HEK293 (cell line): ENCODE measurements at regions not wholly inside any gene's neighbourhood (a gene's known extent, or its start where the extent isn't known, plus 50 kb on each side); places are given as distances from the start of the nearest gene placed in this dataset.

Experiments used
- CTCF ChIA-PET: fragments of 350-600 bp; formaldehyde crosslinking; extraction: SDS; loops from one replicate; lab custom pipeline; 2021; ENCODE audit warnings: antibody characterized with exemption; lab: Yijun Ruan, JAX
- POLR2A ChIA-PET: fragments of 300-600 bp; formaldehyde crosslinking; extraction: SDS; loops from one replicate; lab custom pipeline; 2020; ENCODE audit warnings: antibody characterized with exemption, inconsistent platforms; lab: Yijun Ruan, JAX
- H3K27ac ChIP-seq: fragments of 200-500 bp; sonication (Bioruptor generic); 2 replicates; pipeline ENCODE4 v1.5.1; 2014; ENCODE audit warnings: low read depth, low read length, control low read depth, inconsistent platforms; ENCODE audit errors: extremely low read depth
- H3K36me3 ChIP-seq, 2 experiments: fragments of 200-500 bp in 1 of 2; sonication (Bioruptor generic) in 1 of 2; 1 replicate in 1 of 2; 2 replicates in 1 of 2; pipeline ENCODE4 v1.5.1; 2014 to 2017; ENCODE audit warnings: inconsistent platforms in 2 of 2, low read length in 2 of 2; ENCODE audit not compliant: control insufficient read depth in 2 of 2, insufficient read depth in 1 of 2
- H3K4me1 ChIP-seq: fragments of 200-500 bp; sonication (Bioruptor generic); 2 replicates; pipeline ENCODE4 v1.5.1; 2014; ENCODE audit warnings: mild to moderate bottlenecking, low read length, inconsistent platforms; ENCODE audit not compliant: control insufficient read depth, insufficient read depth
- H3K4me3 ChIP-seq: 2 replicates; pipeline ENCODE4 v1.5.1; 2011; ENCODE audit warnings: low read depth, mild to moderate bottlenecking, control low read depth, low read length, moderate library complexity
- H3K9me3 ChIP-seq: fragments of 200-500 bp; sonication (Bioruptor generic); 2 replicates; pipeline ENCODE4 v1.5.1; 2014; ENCODE audit warnings: low read depth, low read length, inconsistent platforms; ENCODE audit not compliant: control insufficient read depth, insufficient read depth
- GLIS1 ChIP-seq: fragments of 450-650 bp; formaldehyde crosslinking; IDR thresholded peaks from 2 replicates; pipeline ENCODE4 v1.5.1; 2016; ENCODE audit warnings: missing biosample characterization, missing genetic modification characterization
- KLF1 ChIP-seq: fragments of 450-650 bp; formaldehyde crosslinking; IDR thresholded peaks from 2 replicates; pipeline ENCODE4 v1.5.1; 2016; ENCODE audit warnings: missing biosample characterization, missing genetic modification characterization
- MEIS1 ChIP-seq: sonication (generic); formaldehyde crosslinking; IDR thresholded peaks from 2 replicates; pipeline ENCODE4 v1.8.1; 2022; ENCODE audit warnings: missing genetic modification reagents, mild to moderate bottlenecking, borderline replicate concordance
- OSR2 ChIP-seq: fragments of 450-650 bp; formaldehyde crosslinking; IDR thresholded peaks from 2 replicates; pipeline ENCODE4 v1.5.1; 2016; ENCODE audit warnings: missing biosample characterization, missing genetic modification characterization
- REPIN1 ChIP-seq: fragments of 450-650 bp; formaldehyde crosslinking; IDR thresholded peaks from 2 replicates; pipeline ENCODE4 v1.5.1; 2017; ENCODE audit warnings: missing biosample characterization, missing genetic modification characterization, low read depth
- SCRT2 ChIP-seq: fragments of 450-650 bp; formaldehyde crosslinking; IDR thresholded peaks from 2 replicates; pipeline ENCODE4 v1.5.1; 2016; ENCODE audit warnings: missing biosample characterization, missing genetic modification characterization
- SP3 ChIP-seq: fragments of 450-650 bp; formaldehyde crosslinking; IDR thresholded peaks from 2 replicates; pipeline ENCODE4 v1.5.1; 2016; ENCODE audit warnings: missing biosample characterization, missing genetic modification characterization
- YY2 ChIP-seq: fragments of 450-650 bp; formaldehyde crosslinking; IDR thresholded peaks from 2 replicates; pipeline ENCODE4 v1.5.1; 2016; ENCODE audit warnings: missing biosample characterization, missing genetic modification characterization
- ZNF132 ChIP-seq: fragments of 450-650 bp; formaldehyde crosslinking; IDR thresholded peaks from 2 replicates; pipeline ENCODE4 v1.5.1; 2017; ENCODE audit warnings: missing biosample characterization, missing genetic modification characterization, borderline replicate concordance
- ZNF221 ChIP-seq: fragments of 450-650 bp; formaldehyde crosslinking; IDR thresholded peaks from 2 replicates; pipeline ENCODE4 v1.5.1; 2017; ENCODE audit warnings: missing biosample characterization, missing genetic modification characterization, borderline replicate concordance
- ZNF560 ChIP-seq: fragments of 450-650 bp; formaldehyde crosslinking; IDR thresholded peaks from 2 replicates; pipeline ENCODE4 v1.5.1; 2017; ENCODE audit warnings: missing biosample characterization, missing genetic modification characterization, borderline replicate concordance
- ZNF571 ChIP-seq: fragments of 450-650 bp; formaldehyde crosslinking; IDR thresholded peaks from 2 replicates; pipeline ENCODE4 v1.5.0; 2017; ENCODE audit warnings: missing biosample characterization, missing genetic modification characterization
- ZNF670 ChIP-seq: fragments of 450-650 bp; formaldehyde crosslinking; IDR thresholded peaks from 2 replicates; pipeline ENCODE4 v1.5.1; 2016; ENCODE audit warnings: missing biosample characterization, missing genetic modification characterization, low read depth
- ZSCAN30 ChIP-seq: fragments of 450-650 bp; IDR thresholded peaks from 2 replicates; pipeline ENCODE4 v1.5.1; 2018; ENCODE audit warnings: missing biosample characterization, mild to moderate bottlenecking, missing genetic modification characterization, moderate library complexity
- TF ChIP-seq, protein P1 (sequence below): fragments of 450-650 bp; formaldehyde crosslinking; IDR thresholded peaks from 2 replicates; pipeline ENCODE4 v1.5.1; 2016; ENCODE audit warnings: missing biosample characterization, missing genetic modification characterization
- TF ChIP-seq, protein P2 (sequence below): fragments of 450-650 bp; formaldehyde crosslinking; IDR thresholded peaks from 2 replicates; pipeline ENCODE4 v1.5.1; 2016; ENCODE audit warnings: missing biosample characterization, missing genetic modification characterization
- TF ChIP-seq, protein P3 (sequence below): fragments of 450-650 bp; formaldehyde crosslinking; IDR thresholded peaks from 2 replicates; pipeline ENCODE4 v1.5.1; 2016; ENCODE audit warnings: missing biosample characterization, missing genetic modification characterization
- TF ChIP-seq, protein P4 (sequence below): fragments of 450-650 bp; formaldehyde crosslinking; IDR thresholded peaks from 2 replicates; pipeline ENCODE4 v1.5.1; 2016; ENCODE audit warnings: missing biosample characterization, missing genetic modification characterization
- TF ChIP-seq, protein P5 (sequence below): fragments of 450-650 bp; formaldehyde crosslinking; IDR thresholded peaks from 2 replicates; pipeline ENCODE4 v1.5.1; 2017; ENCODE audit warnings: missing biosample characterization, missing genetic modification characterization
- TF ChIP-seq, protein P6 (sequence below): fragments of 450-650 bp; formaldehyde crosslinking; IDR thresholded peaks from 2 replicates; pipeline ENCODE4 v1.5.1; 2017; ENCODE audit warnings: missing biosample characterization, mild to moderate bottlenecking, missing genetic modification characterization, moderate library complexity

DNA sequence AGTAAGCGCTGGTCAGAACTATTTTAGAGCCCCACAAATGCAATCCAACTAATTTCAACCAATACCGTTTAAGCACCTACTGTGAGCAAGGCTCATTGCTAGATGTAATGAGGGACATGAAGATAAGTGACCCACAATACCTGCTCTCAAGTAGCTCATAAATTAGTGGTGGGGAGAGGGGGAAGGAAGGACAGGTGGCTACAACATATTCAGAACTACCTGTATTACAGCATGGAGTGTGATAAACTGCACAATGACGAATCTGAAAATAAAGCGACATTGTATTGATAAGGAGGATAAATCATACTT, 311.6 kb upstream of the DIAPH2 start:
- Histone ChIP-seq H3K4me1 (no peaks in the 10 kb centered on the region), H3K9me3 (no peaks in the 10 kb centered on the region), H3K36me3 (no peaks in the 10 kb centered on the region), H3K4me3 (no peak overlapping the region), H3K27ac (no peak overlapping the region)
- CTCF ChIA-PET = interaction anchor here (0.7 to 1.3 kb wide), 12 partner anchors 10 to 948 kb away, joined by 3 to 5 read pairs (median 3); no protein-coding TSS in a partner anchor
- TF ChIP-seq ZSCAN30 (tag by site-specific recombination) (no peak), YY2 (tag by site-specific recombination) (no peak), SCRT2 (tag by site-specific recombination) (no peak), GLIS1 (tag by site-specific recombination) (no peak), ZNF132 (tag by site-specific recombination) (no peak), MEIS1 (no peak)
- TF ChIP-seq, protein P1, sequence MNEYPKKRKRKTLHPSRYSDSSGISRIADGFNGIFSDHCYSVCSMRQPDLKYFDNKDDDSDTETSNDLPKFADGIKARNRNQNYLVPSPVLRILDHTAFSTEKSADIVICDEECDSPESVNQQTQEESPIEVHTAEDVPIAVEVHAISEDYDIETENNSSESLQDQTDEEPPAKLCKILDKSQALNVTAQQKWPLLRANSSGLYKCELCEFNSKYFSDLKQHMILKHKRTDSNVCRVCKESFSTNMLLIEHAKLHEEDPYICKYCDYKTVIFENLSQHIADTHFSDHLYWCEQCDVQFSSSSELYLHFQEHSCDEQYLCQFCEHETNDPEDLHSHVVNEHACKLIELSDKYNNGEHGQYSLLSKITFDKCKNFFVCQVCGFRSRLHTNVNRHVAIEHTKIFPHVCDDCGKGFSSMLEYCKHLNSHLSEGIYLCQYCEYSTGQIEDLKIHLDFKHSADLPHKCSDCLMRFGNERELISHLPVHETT (tag by site-specific recombination) = no peak
- TF ChIP-seq, protein P2, sequence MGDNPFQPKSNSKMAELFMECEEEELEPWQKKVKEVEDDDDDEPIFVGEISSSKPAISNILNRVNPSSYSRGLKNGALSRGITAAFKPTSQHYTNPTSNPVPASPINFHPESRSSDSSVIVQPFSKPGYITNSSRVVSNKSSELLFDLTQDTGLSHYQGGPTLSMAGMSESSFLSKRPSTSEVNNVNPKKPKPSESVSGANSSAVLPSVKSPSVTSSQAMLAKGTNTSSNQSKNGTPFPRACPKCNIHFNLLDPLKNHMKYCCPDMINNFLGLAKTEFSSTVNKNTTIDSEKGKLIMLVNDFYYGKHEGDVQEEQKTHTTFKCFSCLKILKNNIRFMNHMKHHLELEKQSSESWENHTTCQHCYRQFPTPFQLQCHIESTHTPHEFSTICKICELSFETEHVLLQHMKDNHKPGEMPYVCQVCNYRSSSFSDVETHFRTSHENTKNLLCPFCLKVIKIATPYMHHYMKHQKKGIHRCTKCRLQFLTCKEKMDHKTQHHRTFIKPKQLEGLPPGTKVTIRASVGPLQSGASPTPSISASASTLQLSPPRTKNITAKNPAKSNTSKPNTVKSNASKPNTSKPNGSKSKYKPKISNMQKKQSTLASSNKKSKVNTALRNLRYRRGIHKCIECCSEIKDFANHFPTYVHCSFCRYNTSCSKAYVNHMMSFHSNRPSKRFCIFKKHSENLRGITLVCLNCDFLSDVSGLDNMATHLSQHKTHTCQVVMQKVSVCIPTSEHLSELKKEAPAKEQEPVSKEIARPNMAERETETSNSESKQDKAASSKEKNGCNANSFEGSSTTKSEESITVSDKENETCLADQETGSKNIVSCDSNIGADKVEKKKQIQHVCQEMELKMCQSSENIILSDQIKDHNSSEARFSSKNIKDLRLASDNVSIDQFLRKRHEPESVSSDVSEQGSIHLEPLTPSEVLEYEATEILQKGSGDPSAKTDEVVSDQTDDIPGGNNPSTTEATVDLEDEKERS = no peak
- POLR2A ChIA-PET = no interaction called here

DNA sequence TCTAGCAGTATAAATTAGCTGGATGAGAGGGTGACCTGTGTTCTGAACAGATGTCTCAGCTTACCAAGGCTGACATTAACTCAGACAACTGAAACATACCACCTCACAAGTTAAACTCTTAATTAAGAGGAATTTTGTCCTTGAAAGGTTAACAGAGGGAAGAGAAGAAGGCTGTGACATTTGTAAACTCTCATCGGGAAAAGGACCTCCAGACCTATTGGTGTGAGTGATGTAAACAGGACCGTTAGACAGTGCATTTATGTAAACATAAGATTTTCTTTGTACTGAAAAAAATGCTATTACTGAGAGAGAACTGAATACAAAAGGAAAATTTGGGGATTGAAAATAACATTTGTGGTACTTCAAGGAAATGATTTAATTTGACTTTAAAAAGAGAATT, 308.4 kb upstream of the DIAPH2 start:
- Histone ChIP-seq H3K9me3 (no peaks in the 10 kb centered on the region), H3K36me3 (no peaks in the 10 kb centered on the region), H3K27ac (no peak overlapping the region), H3K4me3 (no peak overlapping the region), H3K4me1 (no peaks in the 10 kb centered on the region)
- CTCF ChIA-PET = interaction anchor here (1.0 kb wide), 1 partner anchor 33 kb away, joined by 3 read pairs; no protein-coding TSS in a partner anchor
- TF ChIP-seq OSR2 = no peak
- TF ChIP-seq, protein P3, sequence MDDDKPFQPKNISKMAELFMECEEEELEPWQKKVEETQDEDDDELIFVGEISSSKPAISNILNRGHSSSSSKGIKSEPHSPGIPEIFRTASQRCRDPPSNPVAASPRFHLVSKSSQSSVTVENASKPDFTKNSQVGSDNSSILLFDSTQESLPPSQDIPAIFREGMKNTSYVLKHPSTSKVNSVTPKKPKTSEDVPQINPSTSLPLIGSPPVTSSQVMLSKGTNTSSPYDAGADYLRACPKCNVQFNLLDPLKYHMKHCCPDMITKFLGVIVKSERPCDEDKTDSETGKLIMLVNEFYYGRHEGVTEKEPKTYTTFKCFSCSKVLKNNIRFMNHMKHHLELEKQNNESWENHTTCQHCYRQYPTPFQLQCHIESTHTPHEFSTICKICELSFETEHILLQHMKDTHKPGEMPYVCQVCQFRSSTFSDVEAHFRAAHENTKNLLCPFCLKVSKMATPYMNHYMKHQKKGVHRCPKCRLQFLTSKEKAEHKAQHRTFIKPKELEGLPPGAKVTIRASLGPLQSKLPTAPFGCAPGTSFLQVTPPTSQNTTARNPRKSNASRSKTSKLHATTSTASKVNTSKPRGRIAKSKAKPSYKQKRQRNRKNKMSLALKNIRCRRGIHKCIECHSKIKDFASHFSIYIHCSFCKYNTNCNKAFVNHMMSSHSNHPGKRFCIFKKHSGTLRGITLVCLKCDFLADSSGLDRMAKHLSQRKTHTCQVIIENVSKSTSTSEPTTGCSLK = no peak
- no peak for TF ChIP-seq REPIN1 (tag by site-specific recombination)
- TF ChIP-seq, protein P4, sequence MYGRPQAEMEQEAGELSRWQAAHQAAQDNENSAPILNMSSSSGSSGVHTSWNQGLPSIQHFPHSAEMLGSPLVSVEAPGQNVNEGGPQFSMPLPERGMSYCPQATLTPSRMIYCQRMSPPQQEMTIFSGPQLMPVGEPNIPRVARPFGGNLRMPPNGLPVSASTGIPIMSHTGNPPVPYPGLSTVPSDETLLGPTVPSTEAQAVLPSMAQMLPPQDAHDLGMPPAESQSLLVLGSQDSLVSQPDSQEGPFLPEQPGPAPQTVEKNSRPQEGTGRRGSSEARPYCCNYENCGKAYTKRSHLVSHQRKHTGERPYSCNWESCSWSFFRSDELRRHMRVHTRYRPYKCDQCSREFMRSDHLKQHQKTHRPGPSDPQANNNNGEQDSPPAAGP (tag by site-specific recombination) = no peak
- TF ChIP-seq SP3 (tag by site-specific recombination) = no peak
- TF ChIP-seq ZNF560 (tag by site-specific recombination) = no peak
- POLR2A ChIA-PET = no interaction called here

DNA sequence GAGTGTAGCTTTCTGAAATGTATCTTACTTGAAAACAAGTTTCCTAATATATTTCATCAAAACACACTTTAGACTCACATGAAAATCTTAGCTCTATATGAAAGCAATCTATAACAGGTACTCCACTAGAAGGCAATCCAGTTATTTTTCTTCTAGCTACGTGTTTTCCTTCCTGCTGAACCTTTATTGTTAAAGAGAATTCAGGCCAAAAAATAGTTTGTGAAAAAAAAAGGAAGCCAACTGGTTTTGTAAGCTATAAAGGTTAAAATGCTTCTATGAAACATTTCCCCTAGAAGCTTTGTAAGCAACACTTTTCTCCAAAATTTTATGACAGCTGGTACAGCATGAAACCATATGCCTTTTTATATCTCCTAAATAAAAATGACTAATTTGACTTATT, 304.7 kb upstream of the DIAPH2 start:
- Histone ChIP-seq H3K4me1 (no peaks in the 10 kb centered on the region), H3K4me3 (no peak overlapping the region), H3K27ac (no peak overlapping the region), H3K9me3 (no peaks in the 10 kb centered on the region), H3K36me3 (no peaks in the 10 kb centered on the region)
- TF ChIP-seq, protein P5, sequence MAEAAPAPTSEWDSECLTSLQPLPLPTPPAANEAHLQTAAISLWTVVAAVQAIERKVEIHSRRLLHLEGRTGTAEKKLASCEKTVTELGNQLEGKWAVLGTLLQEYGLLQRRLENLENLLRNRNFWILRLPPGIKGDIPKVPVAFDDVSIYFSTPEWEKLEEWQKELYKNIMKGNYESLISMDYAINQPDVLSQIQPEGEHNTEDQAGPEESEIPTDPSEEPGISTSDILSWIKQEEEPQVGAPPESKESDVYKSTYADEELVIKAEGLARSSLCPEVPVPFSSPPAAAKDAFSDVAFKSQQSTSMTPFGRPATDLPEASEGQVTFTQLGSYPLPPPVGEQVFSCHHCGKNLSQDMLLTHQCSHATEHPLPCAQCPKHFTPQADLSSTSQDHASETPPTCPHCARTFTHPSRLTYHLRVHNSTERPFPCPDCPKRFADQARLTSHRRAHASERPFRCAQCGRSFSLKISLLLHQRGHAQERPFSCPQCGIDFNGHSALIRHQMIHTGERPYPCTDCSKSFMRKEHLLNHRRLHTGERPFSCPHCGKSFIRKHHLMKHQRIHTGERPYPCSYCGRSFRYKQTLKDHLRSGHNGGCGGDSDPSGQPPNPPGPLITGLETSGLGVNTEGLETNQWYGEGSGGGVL (tag by site-specific recombination) = no peak
- no peak for TF ChIP-seq KLF1 (tag by site-specific recombination)
- TF ChIP-seq ZNF670 (tag by site-specific recombination) = no peak
- TF ChIP-seq, protein P6, sequence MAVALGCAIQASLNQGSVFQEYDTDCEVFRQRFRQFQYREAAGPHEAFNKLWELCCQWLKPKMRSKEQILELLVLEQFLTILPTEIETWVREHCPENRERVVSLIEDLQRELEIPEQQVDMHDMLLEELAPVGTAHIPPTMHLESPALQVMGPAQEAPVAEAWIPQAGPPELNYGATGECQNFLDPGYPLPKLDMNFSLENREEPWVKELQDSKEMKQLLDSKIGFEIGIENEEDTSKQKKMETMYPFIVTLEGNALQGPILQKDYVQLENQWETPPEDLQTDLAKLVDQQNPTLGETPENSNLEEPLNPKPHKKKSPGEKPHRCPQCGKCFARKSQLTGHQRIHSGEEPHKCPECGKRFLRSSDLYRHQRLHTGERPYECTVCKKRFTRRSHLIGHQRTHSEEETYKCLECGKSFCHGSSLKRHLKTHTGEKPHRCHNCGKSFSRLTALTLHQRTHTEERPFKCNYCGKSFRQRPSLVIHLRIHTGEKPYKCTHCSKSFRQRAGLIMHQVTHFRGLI = no peak
- TF ChIP-seq ZNF571 (tag by site-specific recombination) = no peak
- no peak for TF ChIP-seq ZNF221
- ChIA-PET POLR2A (no interaction called here), CTCF (no interaction called here)
